SK-N-SH (cell line): ENCODE measurements at regions not wholly inside any gene's neighbourhood (a gene's known extent, or its start where the extent isn't known, plus 50 kb on each side); places are given as distances from the start of the nearest gene placed in this dataset.

ENCODE experiments used
- CTCF ChIA-PET: fragments of 300-600, 350-600 bp; formaldehyde crosslinking; extraction: SDS; loops from one replicate; lab custom pipeline; 2021; lab: Yijun Ruan, JAX
- POLR2A ChIA-PET: fragments of 350-600 bp; sonication (Branson Sonifier 250); formaldehyde crosslinking; extraction: SDS; loops from one replicate; lab custom pipeline; 2020; ENCODE audit warnings: antibody characterized with exemption, inconsistent platforms; lab: Yijun Ruan, JAX
- DNase-seq: peaks from one replicate; pipeline ENCODE4 v3.0.0; 2012
- H2AFZ ChIP-seq: fragments of 200-600 bp; sonication (generic); 2 replicates; pipeline ENCODE4 v1.8.1; 2016; ENCODE audit warnings: antibody characterized with exemption, mild to moderate bottlenecking, low read depth
- H3F3A ChIP-seq: fragments of 200-600 bp; sonication (generic); replicated peaks from 2 replicates; pipeline ENCODE3; 2016; ENCODE audit warnings: antibody characterized with exemption, mild to moderate bottlenecking; ENCODE audit not compliant: insufficient read depth
- H3K27ac ChIP-seq, 2 experiments: fragments of 200-500 bp in 1 of 2; fragments of 200-600 bp in 1 of 2; sonication (Bioruptor generic) in 1 of 2; sonication (generic), shearing (Covaris generic) in 1 of 2; 2 replicates each; pipeline versions ENCODE4 v1.5.1 to v1.6.1; 2014 to 2016; ENCODE audit warnings: low read depth in 2 of 2, inconsistent platforms in 1 of 2, low read length in 1 of 2, mild to moderate bottlenecking in 1 of 2, mixed read lengths in 1 of 2
- H3K27me3 ChIP-seq: fragments of 200-600 bp; sonication (generic), shearing (Covaris generic); 2 replicates; pipeline ENCODE4 v1.6.1; 2016; ENCODE audit warnings: mixed run types; ENCODE audit not compliant: insufficient read depth
- H3K36me3 ChIP-seq, 2 experiments: fragments of 200-500 bp in 1 of 2; fragments of 200-600 bp in 1 of 2; sonication (Bioruptor generic) in 1 of 2; sonication (generic) in 1 of 2; replicated peaks in 1 of 2; 2 replicates each; pipeline versions ENCODE3 to v1.5.1; 2014 to 2016; ENCODE audit warnings: low read length in 1 of 2, mild to moderate bottlenecking in 1 of 2; ENCODE audit not compliant: insufficient read depth in 2 of 2, control insufficient read depth in 1 of 2
- H3K4me1 ChIP-seq, 2 experiments: fragments of 200-500 bp in 1 of 2; fragments of 200-600 bp in 1 of 2; sonication (Bioruptor generic) in 1 of 2; sonication (generic), shearing (Covaris generic) in 1 of 2; 2 replicates each; pipeline versions ENCODE4 v1.5.1 to v1.6.1; 2014 to 2016; ENCODE audit warnings: low read depth in 1 of 2, low read length in 1 of 2, mixed run types in 1 of 2; ENCODE audit not compliant: insufficient read depth in 2 of 2, control insufficient read depth in 1 of 2
- H3K4me2 ChIP-seq: fragments of 200-600 bp; sonication (generic), shearing (Covaris generic); 2 replicates; pipeline ENCODE4 v1.6.1; 2017; ENCODE audit warnings: mixed run types
- H3K4me3 ChIP-seq, 2 experiments: fragments of 200-500 bp in 1 of 2; fragments of 200-600 bp in 1 of 2; sonication (Bioruptor generic) in 1 of 2; sonication (generic), shearing (Covaris generic) in 1 of 2; 2 replicates each; pipeline versions ENCODE4 v1.5.1 to v1.8.1; 2014 to 2016; ENCODE audit warnings: low read depth in 2 of 2, inconsistent platforms in 1 of 2, low read length in 1 of 2, mild to moderate bottlenecking in 1 of 2, mixed read lengths in 1 of 2, moderate library complexity in 1 of 2
- H3K79me2 ChIP-seq: fragments of 200-600 bp; sonication (generic); 2 replicates; pipeline ENCODE4 v1.8.1; 2017; ENCODE audit warnings: mild to moderate bottlenecking; ENCODE audit not compliant: insufficient read depth
- H3K9ac ChIP-seq: fragments of 200-600 bp; sonication (generic); 2 replicates; pipeline ENCODE4 v1.6.1; 2017; ENCODE audit warnings: mixed run types
- H3K9me2 ChIP-seq: fragments of 200-600 bp; sonication (generic); 2 replicates; pipeline ENCODE4 v1.6.1; 2017; ENCODE audit warnings: mixed run types
- H3K9me3 ChIP-seq: fragments of 200-600 bp; sonication (generic); 2 replicates; pipeline ENCODE4 v1.6.1; 2017; ENCODE audit warnings: mixed run types, mild to moderate bottlenecking, moderate library complexity
- H4K20me1 ChIP-seq: fragments of 200-600 bp; sonication (generic); 2 replicates; pipeline ENCODE4 v1.6.1; 2017; ENCODE audit warnings: mild to moderate bottlenecking, mixed run types; ENCODE audit not compliant: insufficient read depth
- CHD2 ChIP-seq: fragments of 150-350 bp; IDR thresholded peaks from 2 replicates; pipeline ENCODE4 v1.6.1; 2018; ENCODE audit warnings: low read length; ENCODE audit not compliant: partially characterized antibody
- CTCF ChIP-seq: fragments of 200-600 bp; sonication (generic); IDR thresholded peaks from 2 replicates; pipeline ENCODE4 v1.6.1; 2017; ENCODE audit warnings: antibody characterized with exemption, mild to moderate bottlenecking, moderate library complexity
- GATA2 ChIP-seq: sonication (generic); formaldehyde crosslinking; IDR thresholded peaks from 2 replicates; pipeline ENCODE4 v1.5.0; 2020; ENCODE audit warnings: mild to moderate bottlenecking, missing genetic modification reagents
- MEF2A ChIP-seq: IDR thresholded peaks from 2 replicates; pipeline ENCODE4 v1.4.0; 2012; ENCODE audit warnings: low read depth, borderline replicate concordance
- MXI1 ChIP-seq: IDR thresholded peaks from 2 replicates; pipeline ENCODE4 v1.6.1; 2012; ENCODE audit warnings: mild to moderate bottlenecking, low read depth, low read length, improper control_type of control experiment
- NFIC ChIP-seq: IDR thresholded peaks from 2 replicates; pipeline ENCODE4 v1.4.0; 2012; ENCODE audit warnings: borderline replicate concordance
- PBX3 ChIP-seq: IDR thresholded peaks from 2 replicates; pipeline ENCODE4; 2012
- POLR2AphosphoS5 ChIP-seq: IDR thresholded peaks from 2 replicates; pipeline ENCODE4 v1.6.1; 2012; ENCODE audit warnings: low read depth, low read length
- RAD21 ChIP-seq: IDR thresholded peaks from 2 replicates; pipeline ENCODE4 v1.6.1; 2012; ENCODE audit warnings: mild to moderate bottlenecking, low read length
- SIN3A ChIP-seq: IDR thresholded peaks from 2 replicates; pipeline ENCODE4 v1.6.1; 2012; ENCODE audit warnings: low read depth, mild to moderate bottlenecking, low read length, moderate library complexity, borderline replicate concordance
- SMC3 ChIP-seq: IDR thresholded peaks from 2 replicates; pipeline ENCODE4 v1.6.1; 2012; ENCODE audit warnings: low read depth, low read length, improper control_type of control experiment
- TAF1 ChIP-seq: IDR thresholded peaks from 2 replicates; pipeline ENCODE4 v1.6.1; 2012; ENCODE audit warnings: low read depth, mild to moderate bottlenecking, low read length, moderate library complexity, borderline replicate concordance
- TCF12 ChIP-seq: IDR thresholded peaks from 2 replicates; pipeline ENCODE4 v1.4.0; 2012
- TEAD4 ChIP-seq: IDR thresholded peaks from 2 replicates; pipeline ENCODE4 v1.4.0; 2012; ENCODE audit warnings: mild to moderate bottlenecking, borderline replicate concordance; ENCODE audit not compliant: insufficient read depth
- USF2 ChIP-seq: fragments of 150-350 bp; IDR thresholded peaks from 2 replicates; pipeline ENCODE4 v1.6.1; 2017; ENCODE audit warnings: antibody characterized with exemption, low read length, low read depth, borderline replicate concordance
- YY1 ChIP-seq: IDR thresholded peaks from 2 replicates; pipeline ENCODE4 v1.4.0; 2012; ENCODE audit warnings: low read depth, mild to moderate bottlenecking

DNA sequence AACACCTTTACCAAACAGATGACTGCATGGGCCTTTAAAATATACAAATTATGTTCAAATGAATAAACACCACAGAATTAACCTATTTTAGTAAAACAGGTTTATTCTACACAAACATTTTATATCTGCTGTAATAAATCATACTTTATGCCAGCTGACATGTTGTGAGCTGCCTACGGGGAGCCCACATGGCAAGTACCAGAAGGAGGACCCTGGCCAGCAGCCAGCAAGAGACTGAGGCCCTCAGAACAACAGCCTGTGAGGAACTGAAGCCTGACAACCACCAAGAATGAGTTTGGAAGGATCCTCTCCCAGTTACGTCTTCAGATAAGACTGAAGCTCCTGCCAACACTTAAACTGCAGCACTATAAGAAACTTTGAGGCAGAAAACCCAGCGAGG lies 377.0 kb downstream of the PDGFC start (continued):
- TF ChIP-seq CTCF: no peak
- no peak for TF ChIP-seq POLR2AphosphoS5
- no peak for TF ChIP-seq GATA2
- peak; percentile 56; the same call in 1 of the 2 replicates for TF ChIP-seq NFIC
- TF ChIP-seq MEF2A: no peak
- TF ChIP-seq YY1: no peak
- TF ChIP-seq USF2: no peak
- TF ChIP-seq TCF12: 0 out of 2 replicates have a peak, but pooled peaks have one; percentile 24

- TF ChIP-seq SMC3: 0 out of 2 replicates have a peak, but pooled peaks have one; percentile 14
- TF ChIP-seq RAD21: peak; percentile 36; the same call in 1 of the 2 replicates
- TF ChIP-seq MXI1: no peak
- TF ChIP-seq SIN3A: no peak
- no peak for TF ChIP-seq NFIC
- no peak for TF ChIP-seq YY1
- no peak for TF ChIP-seq TAF1
- peak; percentile 51 for TF ChIP-seq CTCF
- no peak for TF ChIP-seq PBX3
- TF ChIP-seq TEAD4: no peak
- no peak for TF ChIP-seq CHD2
- no peak for TF ChIP-seq GATA2
- Histone ChIP-seq H3K9me2 (no peaks in the 10 kb centered on the region), H3K4me2 (no peak overlapping the region), H3K4me1 (peaks cover 0 to 36% of the 10 kb centered on the region in 2 experiments; a peak in 2 of 4 replicates), H3K9ac (no peak overlapping the region), H3K79me2 (no peaks in the 10 kb centered on the region), H3K36me3 (no peaks in the 10 kb centered on the region), H3K9me3 (no peaks in the 10 kb centered on the region), H2AFZ (no peak overlapping the region; the same call in 1 of the 2 replicates), H3K4me3 (no peak overlapping the region), H3K27me3 (no peaks in the 10 kb centered on the region), H3F3A (peaks cover 11% of the 10 kb centered on the region), H3K27ac (no peak overlapping the region), H4K20me1 (no peaks in the 10 kb centered on the region)
- ChIA-PET CTCF (interaction anchor here (1.5 kb wide), 1 partner anchor 35 kb away, joined by 3 read pairs; no protein-coding TSS in a partner anchor), POLR2A (no interaction called here)
- DNase-seq: no peak
Measured at GRCh38 chr4:156593464-156593863, 378.1 kb downstream of the PDGFC start.
